ENCODE measurements at regions not wholly inside any gene's neighbourhood (a gene's known extent, or its start where the extent isn't known, plus 50 kb on each side); places are given as distances from the start of the nearest gene placed in this dataset.

DNA sequence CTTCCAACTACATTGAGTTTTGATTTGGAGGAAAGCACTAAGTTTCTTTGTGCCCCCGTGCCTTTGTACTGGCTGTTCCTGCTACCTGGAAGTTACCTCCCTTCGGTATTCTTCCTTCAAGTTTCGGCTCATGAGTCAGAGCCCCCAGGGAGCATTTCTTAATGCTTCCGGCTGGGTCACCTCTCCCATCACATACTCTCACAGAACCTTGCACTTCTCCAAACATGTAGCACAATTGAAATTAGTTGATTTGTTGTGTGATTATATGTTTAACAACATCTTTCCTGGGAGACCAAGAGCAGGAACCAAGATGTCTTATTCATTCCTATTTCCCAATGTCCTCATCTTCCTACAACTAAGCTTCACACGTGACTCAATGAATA is 158.6 kb upstream of the CDH5 start:
- TF ChIP-seq, protein P1, sequence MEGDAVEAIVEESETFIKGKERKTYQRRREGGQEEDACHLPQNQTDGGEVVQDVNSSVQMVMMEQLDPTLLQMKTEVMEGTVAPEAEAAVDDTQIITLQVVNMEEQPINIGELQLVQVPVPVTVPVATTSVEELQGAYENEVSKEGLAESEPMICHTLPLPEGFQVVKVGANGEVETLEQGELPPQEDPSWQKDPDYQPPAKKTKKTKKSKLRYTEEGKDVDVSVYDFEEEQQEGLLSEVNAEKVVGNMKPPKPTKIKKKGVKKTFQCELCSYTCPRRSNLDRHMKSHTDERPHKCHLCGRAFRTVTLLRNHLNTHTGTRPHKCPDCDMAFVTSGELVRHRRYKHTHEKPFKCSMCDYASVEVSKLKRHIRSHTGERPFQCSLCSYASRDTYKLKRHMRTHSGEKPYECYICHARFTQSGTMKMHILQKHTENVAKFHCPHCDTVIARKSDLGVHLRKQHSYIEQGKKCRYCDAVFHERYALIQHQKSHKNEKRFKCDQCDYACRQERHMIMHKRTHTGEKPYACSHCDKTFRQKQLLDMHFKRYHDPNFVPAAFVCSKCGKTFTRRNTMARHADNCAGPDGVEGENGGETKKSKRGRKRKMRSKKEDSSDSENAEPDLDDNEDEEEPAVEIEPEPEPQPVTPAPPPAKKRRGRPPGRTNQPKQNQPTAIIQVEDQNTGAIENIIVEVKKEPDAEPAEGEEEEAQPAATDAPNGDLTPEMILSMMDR (IDR thresholded peaks at IDR 0.05; ENCODE audit: borderline replicate concordance, insufficient read depth, low read depth, low read length) = no peak
- no peak overlapping the region for H3K4me3 ChIP-seq (ENCODE audit: low read depth, low read length)

DNA sequence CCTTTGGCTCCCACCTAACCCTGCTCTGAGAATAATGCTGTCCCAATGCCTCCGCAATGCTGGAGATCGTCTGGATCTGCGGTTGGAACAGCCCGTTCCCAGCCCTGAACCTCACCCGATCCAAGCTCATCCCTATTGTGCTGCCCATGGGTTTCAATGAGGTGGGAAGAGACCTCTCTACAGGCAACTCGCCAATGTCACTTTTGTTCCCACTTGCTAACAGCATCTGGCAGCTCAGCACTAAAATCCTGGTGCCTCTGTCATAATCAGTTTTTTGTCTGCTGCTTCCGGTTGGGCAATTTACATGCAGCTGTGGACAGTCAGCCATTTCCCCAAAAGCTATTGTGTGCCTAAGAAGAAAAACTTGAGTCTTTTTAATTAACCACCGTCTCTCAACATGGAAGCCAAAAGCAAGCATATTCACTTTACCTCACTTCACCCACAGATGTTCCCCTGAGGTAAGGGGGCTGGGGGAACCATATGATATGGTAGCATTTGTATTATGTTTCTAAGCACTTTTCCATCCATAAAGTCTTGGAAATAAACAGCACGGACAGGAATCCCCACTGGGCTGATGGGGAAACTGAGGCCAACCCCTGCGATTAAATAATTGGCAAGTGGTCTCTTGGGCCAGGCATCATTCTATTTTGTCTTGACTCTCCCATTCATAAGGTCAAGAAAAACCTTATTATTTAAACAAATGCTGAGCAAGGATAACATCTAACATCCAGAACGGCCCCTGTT is 159.2 kb upstream of the CDH5 start:
- no peak overlapping the region for H3K4me3 ChIP-seq (ENCODE audit: low read depth, low read length)
- TF ChIP-seq, protein P1 (IDR thresholded peaks at IDR 0.05; ENCODE audit: borderline replicate concordance, insufficient read depth, low read depth, low read length) = no peak

DNA sequence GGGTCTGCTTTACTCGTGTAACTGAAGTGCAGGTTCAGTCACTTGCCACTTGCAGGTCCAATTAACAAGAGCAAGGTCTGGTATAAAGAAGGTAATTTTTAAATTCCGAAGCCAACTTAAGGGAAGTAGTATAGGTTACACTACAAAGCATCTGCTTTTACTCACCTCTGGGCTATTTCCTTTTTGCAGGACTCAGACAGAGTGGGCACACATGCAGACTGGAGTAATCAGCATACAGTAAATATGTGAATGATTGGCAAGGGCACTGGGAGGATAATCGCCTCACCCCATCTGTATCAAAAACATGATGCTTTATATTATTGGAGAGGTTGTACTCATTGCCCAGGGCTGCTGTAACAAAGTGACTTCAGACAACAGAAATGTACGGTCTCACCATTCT is 160.1 kb upstream of the CDH5 start:
- TF ChIP-seq, protein P1 (IDR thresholded peaks at IDR 0.05; ENCODE audit: borderline replicate concordance, insufficient read depth, low read depth, low read length) = no peak
- no peak overlapping the region for H3K4me3 ChIP-seq (ENCODE audit: low read depth, low read length)

- no peak overlapping the region for H3K4me3 ChIP-seq (ENCODE audit: low read depth, low read length)
- TF ChIP-seq, protein P1 (IDR thresholded peaks at IDR 0.05; ENCODE audit: borderline replicate concordance, insufficient read depth, low read depth, low read length) = no peak
Observed at GRCh38 chr16:66205287-66206231, 160.9 kb upstream of the CDH5 start.

- TF ChIP-seq, protein P1 (IDR thresholded peaks at IDR 0.05; ENCODE audit: borderline replicate concordance, insufficient read depth, low read depth, low read length) = no peak
- H3K4me3 ChIP-seq (ENCODE audit: low read depth, low read length) = no peak overlapping the region
Observed at GRCh38 chr16:66204756-66205155, 161.7 kb upstream of the CDH5 start.

DNA sequence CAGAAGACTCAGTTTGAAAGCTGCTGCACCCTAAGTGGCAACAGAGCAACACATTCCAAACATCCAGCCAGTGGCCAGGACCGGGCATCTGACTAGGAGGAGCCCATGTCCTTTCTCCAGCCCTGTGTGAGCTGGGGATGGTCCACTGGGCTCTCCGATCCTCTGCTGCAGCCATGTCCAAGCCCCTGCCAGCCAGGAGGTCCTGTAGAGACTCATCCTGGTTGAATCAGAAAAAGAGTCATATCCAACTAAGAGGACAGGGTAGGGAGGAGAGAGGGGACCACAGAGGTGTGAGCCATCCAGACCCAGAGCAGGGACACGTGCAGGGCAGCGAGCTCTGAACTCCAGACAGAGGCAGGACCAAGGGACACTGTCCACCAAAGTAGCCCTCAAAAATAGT is 163.0 kb upstream of the CDH5 start:
- H3K4me3 ChIP-seq (ENCODE audit: low read depth, low read length) = no peak overlapping the region
- TF ChIP-seq, protein P1 (IDR thresholded peaks at IDR 0.05; ENCODE audit: borderline replicate concordance, insufficient read depth, low read depth, low read length) = no peak

Measured in GM12875 (cell line).